OCI-LY1 (cell line): ENCODE measurements at regions not wholly inside any gene's neighbourhood (a gene's known extent, or its start where the extent isn't known, plus 50 kb on each side); places are given as distances from the start of the nearest gene placed in this dataset.

Experiments used
- EZH2 ChIP-seq: fragments of 200-600 bp; sonication (generic), shearing (Covaris generic); IDR thresholded peaks from 2 replicates; pipeline ENCODE4 v1.8.0; 2017; ENCODE audit warnings: borderline replicate concordance, mixed run types, mild to moderate bottlenecking, antibody characterized with exemption, low read length, moderate library complexity, mixed read lengths
- TF ChIP-seq, protein P1 (sequence below): fragments of 200-600 bp; sonication (generic), shearing (Covaris generic); IDR thresholded peaks from 2 replicates; pipeline ENCODE4 v1.5.1; 2017; ENCODE audit warnings: mild to moderate bottlenecking, antibody characterized with exemption, low read length, moderate library complexity, mixed read lengths

DNA sequence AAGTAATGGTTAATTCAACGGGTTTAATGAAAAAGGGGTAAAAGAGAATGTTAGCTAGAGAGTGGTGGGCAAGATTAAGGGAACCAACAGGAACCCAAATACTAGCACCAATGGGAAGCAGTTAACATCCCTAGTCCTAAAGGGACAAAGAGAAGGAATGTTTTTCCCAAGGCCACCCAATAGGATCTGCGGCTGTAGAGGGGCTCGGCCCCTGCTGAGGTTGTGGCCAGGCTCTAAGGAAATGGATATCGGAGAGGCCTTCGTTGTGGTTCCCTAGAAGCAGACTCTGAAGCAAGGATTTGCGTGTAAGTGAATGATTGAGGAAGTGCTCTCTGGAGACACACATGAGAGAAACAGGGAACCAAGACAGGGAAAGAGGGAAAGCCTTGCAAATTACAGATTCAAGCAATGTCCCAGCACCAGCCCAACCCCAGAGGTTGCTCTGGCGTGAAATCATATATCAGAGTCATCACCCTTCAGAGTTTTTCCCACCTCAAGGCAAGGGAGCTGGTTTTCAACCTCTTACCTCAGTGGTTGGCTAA, 83.6 kb upstream of the TNIK start:
- TF ChIP-seq, protein P1, sequence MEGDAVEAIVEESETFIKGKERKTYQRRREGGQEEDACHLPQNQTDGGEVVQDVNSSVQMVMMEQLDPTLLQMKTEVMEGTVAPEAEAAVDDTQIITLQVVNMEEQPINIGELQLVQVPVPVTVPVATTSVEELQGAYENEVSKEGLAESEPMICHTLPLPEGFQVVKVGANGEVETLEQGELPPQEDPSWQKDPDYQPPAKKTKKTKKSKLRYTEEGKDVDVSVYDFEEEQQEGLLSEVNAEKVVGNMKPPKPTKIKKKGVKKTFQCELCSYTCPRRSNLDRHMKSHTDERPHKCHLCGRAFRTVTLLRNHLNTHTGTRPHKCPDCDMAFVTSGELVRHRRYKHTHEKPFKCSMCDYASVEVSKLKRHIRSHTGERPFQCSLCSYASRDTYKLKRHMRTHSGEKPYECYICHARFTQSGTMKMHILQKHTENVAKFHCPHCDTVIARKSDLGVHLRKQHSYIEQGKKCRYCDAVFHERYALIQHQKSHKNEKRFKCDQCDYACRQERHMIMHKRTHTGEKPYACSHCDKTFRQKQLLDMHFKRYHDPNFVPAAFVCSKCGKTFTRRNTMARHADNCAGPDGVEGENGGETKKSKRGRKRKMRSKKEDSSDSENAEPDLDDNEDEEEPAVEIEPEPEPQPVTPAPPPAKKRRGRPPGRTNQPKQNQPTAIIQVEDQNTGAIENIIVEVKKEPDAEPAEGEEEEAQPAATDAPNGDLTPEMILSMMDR: no peak
- TF ChIP-seq EZH2: no peak
